ENCODE measurements at regions not wholly inside any gene's neighbourhood (a gene's known extent, or its start where the extent isn't known, plus 50 kb on each side); places are given as distances from the start of the nearest gene placed in this dataset.

DNA sequence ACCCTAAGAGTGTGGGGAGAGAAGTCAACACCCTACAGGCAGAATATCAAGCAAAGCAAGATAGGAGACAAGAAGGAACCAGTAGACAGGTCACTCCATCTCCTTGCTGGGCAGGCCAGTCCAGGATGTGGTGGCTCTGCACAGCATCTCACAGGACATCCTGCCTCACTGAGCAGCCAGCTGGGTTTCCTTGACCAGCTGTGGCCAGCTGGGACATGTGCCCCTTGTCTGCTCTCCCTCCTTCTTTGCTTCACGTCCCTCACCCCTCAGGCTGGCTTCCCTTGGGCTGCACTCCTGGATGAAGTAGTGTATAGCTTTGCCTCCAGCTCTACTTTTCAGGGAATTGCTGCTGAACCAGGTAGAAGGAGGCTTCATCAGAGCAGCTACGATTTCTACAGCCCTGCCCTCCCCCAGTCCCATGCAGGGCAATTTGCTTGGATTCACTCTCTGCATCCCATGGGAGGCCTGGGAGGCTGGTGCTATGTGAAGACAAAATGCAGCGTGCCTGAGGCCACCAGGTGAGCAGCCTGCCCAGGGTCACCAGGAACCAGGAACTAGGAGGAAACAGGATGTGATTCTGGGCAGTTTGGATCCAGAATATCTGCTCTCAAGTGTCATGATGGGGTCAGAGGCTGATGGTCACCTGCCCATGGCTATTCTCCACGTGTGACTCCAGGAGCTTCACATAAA, 110.0 kb upstream of the PMEPA1 start:
- no peaks in the 10 kb centered on the region for H3K79me2 ChIP-seq (ENCODE audit: insufficient read depth, low read length)
- no peak overlapping the region for H2BK12ac ChIP-seq (ENCODE audit: insufficient read length, low read depth, low read length)
- Mint-ChIP-seq H3K27me3 (ENCODE audit: low read depth) (peaks cover 5% of the 10 kb centered on the region), H3K4me3 (no peak overlapping the region), H3K27ac (no peak overlapping the region; a peak in 1 of 7 replicates), H3K4me1 (peaks cover 6% of the 10 kb centered on the region in 2 experiments; a peak in 3 of 4 replicates), H3K36me3 (ENCODE audit: insufficient read depth in 1 of 3, low read depth in 3 of 3) (no peaks in the 10 kb centered on the region), H3K9me3 (no peaks in the 10 kb centered on the region)
- H3K4me2 ChIP-seq (ENCODE audit: insufficient read depth, insufficient read length, low read length) = no peak overlapping the region
- H3K4ac ChIP-seq (ENCODE audit: low read depth, low read length) = no peak overlapping the region
- H3K14ac ChIP-seq (ENCODE audit: insufficient read depth, low read length) = no peak overlapping the region; the same call in 1 of the 2 replicates
- no peaks in the 10 kb centered on the region for H3K79me1 ChIP-seq (ENCODE audit: insufficient read depth, low read depth, low read length, poor library complexity, severe bottlenecking)
- no peak overlapping the region for H2BK15ac ChIP-seq (ENCODE audit: low read depth, low read length)
- WGBS (ENCODE audit: extremely low coverage, insufficient read length, low lambda C conversion rate) = no CpG with 5 or more reads among the region's 4 CpGs
- H2BK20ac ChIP-seq (ENCODE audit: low read depth, low read length, poor library complexity, severe bottlenecking) = no peak overlapping the region
- H3K56ac ChIP-seq (ENCODE audit: insufficient read length, low read depth, low read length) = no peak overlapping the region
- H4K8ac ChIP-seq (replicated peaks; ENCODE audit: insufficient read length, low read depth, low read length) = no peak overlapping the region
- H3T11ph ChIP-seq (ENCODE audit: low read length) = no peak overlapping the region
- no peak for DNase-seq
- H3K27me3 ChIP-seq (ENCODE audit: insufficient read depth, low read length) = no peaks in the 10 kb centered on the region; the same call in 1 of the 2 replicates
- no peak overlapping the region for H2BK5ac ChIP-seq (ENCODE audit: insufficient read length, low read length)
- TF ChIP-seq, protein P1, sequence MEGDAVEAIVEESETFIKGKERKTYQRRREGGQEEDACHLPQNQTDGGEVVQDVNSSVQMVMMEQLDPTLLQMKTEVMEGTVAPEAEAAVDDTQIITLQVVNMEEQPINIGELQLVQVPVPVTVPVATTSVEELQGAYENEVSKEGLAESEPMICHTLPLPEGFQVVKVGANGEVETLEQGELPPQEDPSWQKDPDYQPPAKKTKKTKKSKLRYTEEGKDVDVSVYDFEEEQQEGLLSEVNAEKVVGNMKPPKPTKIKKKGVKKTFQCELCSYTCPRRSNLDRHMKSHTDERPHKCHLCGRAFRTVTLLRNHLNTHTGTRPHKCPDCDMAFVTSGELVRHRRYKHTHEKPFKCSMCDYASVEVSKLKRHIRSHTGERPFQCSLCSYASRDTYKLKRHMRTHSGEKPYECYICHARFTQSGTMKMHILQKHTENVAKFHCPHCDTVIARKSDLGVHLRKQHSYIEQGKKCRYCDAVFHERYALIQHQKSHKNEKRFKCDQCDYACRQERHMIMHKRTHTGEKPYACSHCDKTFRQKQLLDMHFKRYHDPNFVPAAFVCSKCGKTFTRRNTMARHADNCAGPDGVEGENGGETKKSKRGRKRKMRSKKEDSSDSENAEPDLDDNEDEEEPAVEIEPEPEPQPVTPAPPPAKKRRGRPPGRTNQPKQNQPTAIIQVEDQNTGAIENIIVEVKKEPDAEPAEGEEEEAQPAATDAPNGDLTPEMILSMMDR (conservative IDR thresholded peaks at IDR 0.05) = no peak
- no peak overlapping the region for H2AK5ac ChIP-seq (ENCODE audit: insufficient read length, low read length)
- no peak overlapping the region for H3K27ac ChIP-seq (ENCODE audit: insufficient read length, low read depth, low read length)
- no peaks in the 10 kb centered on the region for H3K4me1 ChIP-seq (ENCODE audit: insufficient read depth, low read length)
- H3K9me3 ChIP-seq (ENCODE audit: control insufficient read depth, low read depth, low read length) = no peaks in the 10 kb centered on the region
- no peak overlapping the region for H3K23ac ChIP-seq (ENCODE audit: insufficient read length, low read depth, low read length)
- no peak overlapping the region for H4K5ac ChIP-seq (ENCODE audit: insufficient read length, low read depth, low read length)
- H2AFZ ChIP-seq (ENCODE audit: low read length) = no peak overlapping the region
- H3K23me2 ChIP-seq (ENCODE audit: insufficient read length, low read depth, low read length, poor library complexity, severe bottlenecking) = no peaks in the 10 kb centered on the region
- no peaks in the 10 kb centered on the region for H4K20me1 ChIP-seq (ENCODE audit: control insufficient read depth, insufficient read depth, insufficient read length)
- no peak overlapping the region for H4K91ac ChIP-seq (ENCODE audit: insufficient read length, low read depth, low read length)
- H2BK120ac ChIP-seq (ENCODE audit: low read depth, low read length, poor library complexity, severe bottlenecking) = no peak overlapping the region
- H3K9ac ChIP-seq (ENCODE audit: extremely low read depth, insufficient read length, low read length) = no peak overlapping the region
- H3K18ac ChIP-seq (ENCODE audit: insufficient read length, low read depth, low read length) = no peak overlapping the region
